ENCODE measurements at regions not wholly inside any gene's neighbourhood (a gene's known extent, or its start where the extent isn't known, plus 50 kb on each side); places are given as distances from the start of the nearest gene placed in this dataset.

DNA sequence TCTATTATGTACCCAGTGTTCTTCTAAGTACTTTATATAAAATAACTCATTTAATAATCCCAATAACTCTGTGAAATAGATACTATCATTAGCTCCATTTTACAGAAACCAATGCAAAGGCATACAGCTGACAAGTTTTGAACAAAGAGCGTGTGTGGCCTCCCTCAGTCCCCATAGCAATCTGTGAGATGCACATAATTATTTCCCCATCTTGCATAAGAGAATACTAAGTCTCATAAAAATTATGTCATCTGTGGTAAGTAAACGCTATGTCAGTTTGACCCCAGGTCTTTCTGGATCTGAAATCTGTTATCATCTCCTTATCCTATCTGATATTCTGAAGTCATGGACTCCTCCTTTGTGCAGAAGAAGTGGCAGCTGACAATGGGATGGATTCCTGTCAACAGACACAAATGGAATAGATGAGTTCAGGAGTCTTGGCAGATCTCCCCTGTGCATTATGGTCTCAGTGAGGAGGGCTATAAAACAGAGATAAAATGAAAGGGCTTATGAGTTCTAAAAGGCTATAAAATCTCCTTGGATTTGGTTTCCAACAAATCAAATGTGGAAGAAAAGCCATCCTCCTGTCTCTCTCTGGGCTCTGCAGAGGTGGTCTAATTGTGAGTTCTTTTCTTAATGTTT is 162.5 kb upstream of the TLE4 start:
- TF ChIP-seq CTCF (IDR thresholded peaks at IDR 0.05 in 4 of 5, conservative IDR thresholded peaks at IDR 0.05 in 1 of 5) (no peak), POLR2A (IDR thresholded peaks at IDR 0.05) (no peak)

Measured in gastrocnemius medialis (tissue), 4 donors.